ENCODE measurements at regions not wholly inside any gene's neighbourhood (a gene's known extent, or its start where the extent isn't known, plus 50 kb on each side); places are given as distances from the start of the nearest gene placed in this dataset.

GRCh38 chr7:110181768-110182167 is 909.2 kb upstream of the LRRN3 start:
- TF ChIP-seq CTCF (IDR thresholded peaks at IDR 0.05) (no peak), POLR2AphosphoS5 (IDR thresholded peaks at IDR 0.05) (no peak)
